ENCODE measurements at regions not wholly inside any gene's neighbourhood (a gene's known extent, or its start where the extent isn't known, plus 50 kb on each side); places are given as distances from the start of the nearest gene placed in this dataset.

DNA sequence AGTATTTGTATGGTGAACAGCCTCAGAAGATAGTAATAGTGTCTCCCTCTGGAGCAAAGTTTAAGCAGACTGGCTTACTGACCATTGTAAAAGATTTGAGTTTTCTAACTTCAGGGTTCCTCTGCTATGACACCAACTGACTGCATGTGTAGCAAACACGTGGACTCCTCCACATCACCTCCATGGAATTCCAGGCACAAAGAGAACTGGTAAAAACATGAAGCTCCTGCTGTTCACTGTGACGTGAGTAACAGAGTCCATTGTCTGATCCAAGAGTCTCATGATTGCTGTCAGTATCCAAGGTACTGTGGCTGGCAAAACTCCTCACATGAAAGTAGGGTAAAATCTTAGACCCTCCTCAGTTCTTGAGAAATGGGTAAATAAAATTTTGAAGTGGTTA lies 107.6 kb upstream of the FAM9B start:
- TF ChIP-seq, protein P1, sequence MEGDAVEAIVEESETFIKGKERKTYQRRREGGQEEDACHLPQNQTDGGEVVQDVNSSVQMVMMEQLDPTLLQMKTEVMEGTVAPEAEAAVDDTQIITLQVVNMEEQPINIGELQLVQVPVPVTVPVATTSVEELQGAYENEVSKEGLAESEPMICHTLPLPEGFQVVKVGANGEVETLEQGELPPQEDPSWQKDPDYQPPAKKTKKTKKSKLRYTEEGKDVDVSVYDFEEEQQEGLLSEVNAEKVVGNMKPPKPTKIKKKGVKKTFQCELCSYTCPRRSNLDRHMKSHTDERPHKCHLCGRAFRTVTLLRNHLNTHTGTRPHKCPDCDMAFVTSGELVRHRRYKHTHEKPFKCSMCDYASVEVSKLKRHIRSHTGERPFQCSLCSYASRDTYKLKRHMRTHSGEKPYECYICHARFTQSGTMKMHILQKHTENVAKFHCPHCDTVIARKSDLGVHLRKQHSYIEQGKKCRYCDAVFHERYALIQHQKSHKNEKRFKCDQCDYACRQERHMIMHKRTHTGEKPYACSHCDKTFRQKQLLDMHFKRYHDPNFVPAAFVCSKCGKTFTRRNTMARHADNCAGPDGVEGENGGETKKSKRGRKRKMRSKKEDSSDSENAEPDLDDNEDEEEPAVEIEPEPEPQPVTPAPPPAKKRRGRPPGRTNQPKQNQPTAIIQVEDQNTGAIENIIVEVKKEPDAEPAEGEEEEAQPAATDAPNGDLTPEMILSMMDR (IDR thresholded peaks at IDR 0.05; ENCODE audit: control extremely low read depth, extremely low read depth, low read depth, missing control alignments) = no peak
- POLR2A ChIA-PET = no interaction called here

GRCh38 chrX:9144701-9145241 lies 110.8 kb upstream of the FAM9B start:
- CTCF ChIA-PET = no interaction called here
- POLR2A ChIA-PET = no interaction called here
- TF ChIP-seq, protein P1 (IDR thresholded peaks at IDR 0.05; ENCODE audit: control extremely low read depth, extremely low read depth, low read depth, missing control alignments) = no peak
- DNase-seq (ENCODE audit: extremely low spot score) = no peak

More for the DNA sequence above, 107.6 kb upstream of the FAM9B start:
- CTCF ChIA-PET = no interaction called here
- DNase-seq (ENCODE audit: extremely low spot score) = no peak

GRCh38 chrX:9146657-9147056 lies 112.7 kb upstream of the FAM9B start:
- TF ChIP-seq, protein P1 (IDR thresholded peaks at IDR 0.05; ENCODE audit: control extremely low read depth, extremely low read depth, low read depth, missing control alignments) = no peak
- POLR2A ChIA-PET = no interaction called here
- no peak for DNase-seq (ENCODE audit: extremely low spot score)
- CTCF ChIA-PET = no interaction called here

DNA sequence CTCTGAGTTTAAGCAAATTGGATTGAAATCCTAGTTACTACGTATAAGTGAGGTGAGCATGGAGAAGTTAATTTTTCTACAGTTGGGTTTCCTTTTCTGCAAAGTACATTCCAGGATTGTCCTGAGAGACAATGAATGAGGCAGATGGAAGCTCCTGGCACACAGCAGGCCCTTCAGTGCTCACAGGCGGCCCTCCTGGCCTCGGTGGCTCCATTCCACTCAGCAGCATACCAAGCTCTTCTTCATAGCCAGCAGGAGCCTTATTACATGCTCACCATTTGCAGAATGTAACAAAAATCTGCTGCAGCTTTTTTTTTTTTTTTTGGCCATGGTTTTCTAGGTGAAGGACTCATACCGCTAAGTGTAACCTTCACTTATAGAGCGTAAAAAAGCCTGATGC lies 113.2 kb upstream of the FAM9B start:
- DNase-seq (ENCODE audit: extremely low spot score) = no peak
- TF ChIP-seq, protein P1 (IDR thresholded peaks at IDR 0.05; ENCODE audit: control extremely low read depth, extremely low read depth, low read depth, missing control alignments) = no peak
- ChIA-PET POLR2A (no interaction called here), CTCF (no interaction called here)

GRCh38 chrX:9147726-9148125 lies 113.8 kb upstream of the FAM9B start:
- DNase-seq (ENCODE audit: extremely low spot score) = no peak

DNA sequence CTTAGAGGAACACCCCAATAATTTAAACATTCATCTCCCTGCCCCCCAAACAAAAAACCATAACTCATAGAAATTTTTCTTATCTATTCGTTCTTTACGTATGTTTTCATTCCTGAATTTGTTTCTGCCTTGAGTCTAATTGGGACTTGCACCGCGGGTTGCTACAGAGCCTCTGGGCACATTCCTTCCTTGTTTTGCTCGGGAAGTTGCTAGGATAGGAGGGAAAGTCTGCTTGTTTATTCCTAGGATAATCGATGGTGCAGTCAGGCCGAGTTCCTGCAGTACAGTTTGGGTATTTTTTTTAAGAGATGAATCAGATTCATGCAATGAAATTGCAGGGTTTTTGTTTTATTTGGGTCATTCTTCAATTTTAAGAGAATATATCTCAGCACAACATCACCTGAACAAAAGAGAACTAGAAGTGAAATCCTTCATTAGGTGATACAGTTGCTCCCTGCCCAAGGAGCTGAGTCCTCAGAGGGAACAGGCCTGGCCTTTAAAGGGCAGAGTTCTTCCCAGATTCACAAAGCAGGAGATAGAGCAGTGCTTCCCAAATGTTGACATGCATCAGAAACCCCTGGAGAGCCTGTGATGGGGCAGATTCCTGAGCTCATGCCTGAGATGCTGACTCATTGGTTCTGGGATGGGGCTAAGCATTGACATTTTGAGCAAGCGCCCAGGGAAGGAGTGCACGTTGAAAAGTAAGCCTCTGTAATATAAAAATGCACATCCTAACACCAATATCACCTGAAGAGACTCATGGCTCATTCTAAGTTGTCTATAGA lies 114.9 kb upstream of the FAM9B start:
- TF ChIP-seq, protein P1 (IDR thresholded peaks at IDR 0.05; ENCODE audit: control extremely low read depth, extremely low read depth, low read depth, missing control alignments) = no peak
- ChIA-PET CTCF (no interaction called here), POLR2A (no interaction called here)
- DNase-seq (ENCODE audit: extremely low spot score) = no peak

More at GRCh38 chrX:9147726-9148125, 113.8 kb upstream of the FAM9B start:
- TF ChIP-seq, protein P1 (IDR thresholded peaks at IDR 0.05; ENCODE audit: control extremely low read depth, extremely low read depth, low read depth, missing control alignments) = no peak
- ChIA-PET POLR2A (no interaction called here), CTCF (no interaction called here)

Measured in GM10248 (cell line).